ENCODE measurements at regions not wholly inside any gene's neighbourhood (a gene's known extent, or its start where the extent isn't known, plus 50 kb on each side); places are given as distances from the start of the nearest gene placed in this dataset.
"Not testable (repeated sequence)": the region's sequence is repeated elsewhere in the genome, so short reads cannot be mapped to it uniquely, and the experiment has no call there.

DNA sequence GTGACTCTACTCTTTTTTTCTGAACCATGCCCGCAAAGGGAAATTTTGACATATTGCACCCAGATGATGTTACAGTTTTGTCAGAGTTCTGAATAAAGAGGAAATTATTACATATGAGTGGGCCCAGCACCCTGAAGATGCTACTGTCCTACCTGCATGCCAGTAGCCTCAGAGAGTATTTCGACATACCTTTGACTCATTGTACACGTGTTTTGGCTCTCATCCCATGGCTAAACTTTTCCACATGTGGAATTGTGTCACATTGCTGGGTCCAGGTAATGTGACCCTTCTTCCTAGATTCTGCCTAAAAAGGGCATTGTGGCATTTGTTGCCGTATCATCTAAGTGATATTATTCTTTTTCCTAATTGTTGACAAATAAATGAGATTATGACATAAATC lies 175.7 kb upstream of the BPY2 start:
- DNase-seq (ENCODE audit: low spot score), result not testable (repeated sequence)
- ATAC-seq, result peak; percentile 69

DNA sequence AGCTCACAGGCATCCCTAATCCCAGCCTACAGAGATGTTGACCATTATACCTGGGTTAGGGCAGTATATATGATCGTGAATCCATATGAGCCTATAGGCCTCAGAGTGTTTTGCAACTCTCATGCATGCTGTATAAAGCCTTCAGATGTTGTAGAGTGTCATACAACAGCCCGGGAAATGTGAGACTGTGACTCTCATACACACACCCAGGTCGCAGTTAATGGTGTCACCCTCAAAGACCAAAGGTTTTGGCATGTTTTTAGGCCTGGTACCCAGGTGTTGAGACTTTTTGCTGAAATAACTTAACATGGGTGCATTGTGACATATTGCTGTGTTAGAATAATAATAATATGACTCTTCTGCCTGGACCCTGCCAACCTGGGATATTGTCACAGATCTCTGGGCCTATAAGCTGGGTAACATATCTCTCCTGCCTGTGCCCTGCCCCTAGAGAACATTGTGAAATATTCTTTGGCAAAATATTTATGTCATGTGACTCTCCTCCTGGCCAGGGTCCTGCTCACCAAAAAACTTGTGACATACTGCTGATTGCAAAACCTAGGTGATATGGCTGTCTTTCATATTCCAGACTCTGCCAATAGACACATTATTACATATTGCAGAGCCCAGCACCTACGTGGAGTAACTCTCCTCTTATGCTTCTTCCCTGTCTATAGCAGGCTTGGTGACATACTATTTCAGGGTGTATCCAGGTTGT lies 165.1 kb upstream of the BPY2 start:
- not testable (repeated sequence) for DNase-seq (ENCODE audit: low spot score)
- ATAC-seq, result peak; percentile 82

DNA sequence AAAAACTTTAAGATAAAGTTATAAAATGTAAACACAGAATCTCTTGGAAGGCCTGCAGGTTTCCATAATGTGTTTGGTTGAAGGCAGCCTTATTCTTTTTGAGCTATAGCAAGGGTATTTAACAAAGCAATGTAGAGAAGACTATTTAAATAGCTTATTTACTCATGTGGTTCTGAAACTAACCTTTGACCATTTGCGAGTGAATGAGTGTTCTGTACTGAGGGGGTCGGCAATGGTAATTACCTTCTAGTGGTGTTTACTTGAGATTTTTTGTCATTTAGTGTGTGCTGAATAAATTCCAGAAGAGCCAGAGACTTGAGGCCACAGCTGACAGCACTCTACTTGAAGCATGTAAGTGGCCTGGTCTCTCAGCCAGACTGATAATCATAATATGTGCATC lies 161.4 kb upstream of the BPY2 start:
- ATAC-seq; DNase-seq (ENCODE audit: low spot score): not testable (repeated sequence)

DNA sequence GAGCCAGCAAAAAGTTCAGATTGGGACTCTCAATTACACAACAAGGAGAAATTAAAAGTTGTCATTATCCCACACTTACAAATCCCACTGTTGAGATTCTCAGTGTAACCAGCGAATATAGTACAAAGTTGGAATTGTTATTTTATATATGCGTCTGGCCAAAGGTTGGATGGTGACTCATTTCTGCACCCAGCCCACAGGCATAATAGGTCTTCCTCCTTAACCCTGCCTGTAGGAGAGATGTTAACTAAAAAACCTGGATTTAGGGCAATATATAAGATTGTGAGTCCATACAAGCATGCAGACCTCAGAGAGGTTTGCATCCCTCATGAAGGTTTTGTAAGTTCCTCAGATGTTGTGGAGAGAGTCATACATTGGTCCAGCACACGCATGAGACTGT lies 160.2 kb upstream of the BPY2 start:
- not testable (repeated sequence) for DNase-seq (ENCODE audit: low spot score); ATAC-seq

DNA sequence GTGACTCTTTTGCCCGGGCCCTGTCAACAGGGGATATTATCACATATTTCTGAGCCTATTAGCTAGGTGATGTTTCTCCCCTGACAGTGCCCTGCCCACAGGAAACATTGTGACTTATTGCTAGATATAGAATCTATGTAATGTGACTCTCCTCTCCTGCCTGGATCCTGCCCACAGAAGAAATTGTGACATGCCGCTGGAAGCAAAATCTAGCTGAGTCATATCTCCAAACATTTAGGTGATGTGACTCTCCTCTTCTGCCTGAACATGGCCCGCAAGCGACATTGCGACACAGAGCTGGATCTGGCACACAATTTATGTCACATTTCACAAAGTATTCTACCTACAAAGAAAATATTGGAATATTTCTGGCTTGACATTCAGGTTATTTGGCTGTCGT lies 159.6 kb upstream of the BPY2 start:
- peak; percentile 76 for ATAC-seq
- DNase-seq (ENCODE audit: low spot score), result not testable (repeated sequence)

DNA sequence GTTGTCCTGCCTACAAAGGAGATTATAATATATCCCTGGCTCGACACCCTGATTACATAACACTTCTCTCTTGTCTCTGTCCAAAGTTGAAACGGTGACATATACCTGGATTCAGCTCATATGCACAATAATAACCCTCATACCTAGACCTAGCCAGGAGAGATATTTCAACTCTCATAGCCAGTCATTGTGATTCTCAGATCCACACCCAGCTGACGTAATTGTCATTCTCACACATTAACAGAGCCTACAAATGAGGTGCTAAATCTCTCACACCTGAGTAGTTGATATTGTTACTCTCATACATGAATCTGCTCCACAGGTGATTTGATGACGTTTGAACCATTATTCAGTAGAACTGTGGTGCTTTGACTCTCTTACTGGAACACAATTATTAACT lies 156.0 kb upstream of the BPY2 start:
- ATAC-seq; DNase-seq (ENCODE audit: low spot score): not testable (repeated sequence)

DNA sequence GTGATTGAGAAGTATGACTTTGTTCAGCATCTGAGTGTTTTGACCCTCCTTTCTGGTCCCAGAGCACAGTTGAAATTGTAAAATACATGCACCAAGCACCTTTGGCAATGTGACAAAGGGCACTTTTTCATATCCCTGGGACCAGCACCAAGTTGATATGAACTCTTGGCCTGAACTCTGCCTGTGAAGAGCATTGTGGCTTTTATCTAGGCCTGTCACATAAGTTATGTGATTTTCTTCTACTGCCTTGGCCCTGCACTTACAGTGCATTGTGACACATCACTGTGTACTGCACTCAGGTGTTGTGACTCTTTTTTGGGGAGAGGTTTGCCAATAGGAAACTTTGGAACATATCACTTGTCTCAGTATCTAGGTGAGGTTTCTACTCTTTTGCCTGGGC lies 155.5 kb upstream of the BPY2 start:
- peak; percentile 65 for ATAC-seq

More for the DNA sequence above, 155.5 kb upstream of the BPY2 start:
- not testable (repeated sequence) for DNase-seq (ENCODE audit: low spot score)
